Activated naive CD8-positive, alpha-beta T cell treated with anti-CD3 and anti-CD28 coated beads, Interleukin-2, amount 50 U/mL, for 24 hours (primary cell): ENCODE measurements at regions not wholly inside any gene's neighbourhood (a gene's known extent, or its start where the extent isn't known, plus 50 kb on each side); places are given as distances from the start of the nearest gene placed in this dataset.

Source experiments
- ATAC-seq: fragments of 150-1000 bp; cut with Tn5 transposase; one replicate; pipeline ENCODE4 v1.10.0; 2021
- DNase-seq: peaks from one replicate; pipeline ENCODE4 v3.0.0; 2021
- H3K27ac Mint-ChIP-seq: one replicate; pipeline ENCODE4 v1.8.0; 2021; ENCODE audit warnings: mild to moderate bottlenecking, mixed read lengths
- H3K27me3 Mint-ChIP-seq: one replicate; pipeline ENCODE4 v1.8.0; 2021; ENCODE audit warnings: mixed read lengths
- H3K36me3 Mint-ChIP-seq: one replicate; pipeline ENCODE4 v1.8.0; 2021; ENCODE audit warnings: low read depth, mixed read lengths
- H3K4me1 Mint-ChIP-seq: one replicate; pipeline ENCODE4 v1.8.0; 2021; ENCODE audit warnings: mixed read lengths
- H3K4me3 Mint-ChIP-seq: one replicate; pipeline ENCODE4 v1.8.0; 2021; ENCODE audit warnings: mild to moderate bottlenecking, moderate library complexity, mixed read lengths
- H3K9me3 Mint-ChIP-seq: one replicate; pipeline ENCODE4 v1.8.0; 2021; ENCODE audit warnings: mixed read lengths

DNA sequence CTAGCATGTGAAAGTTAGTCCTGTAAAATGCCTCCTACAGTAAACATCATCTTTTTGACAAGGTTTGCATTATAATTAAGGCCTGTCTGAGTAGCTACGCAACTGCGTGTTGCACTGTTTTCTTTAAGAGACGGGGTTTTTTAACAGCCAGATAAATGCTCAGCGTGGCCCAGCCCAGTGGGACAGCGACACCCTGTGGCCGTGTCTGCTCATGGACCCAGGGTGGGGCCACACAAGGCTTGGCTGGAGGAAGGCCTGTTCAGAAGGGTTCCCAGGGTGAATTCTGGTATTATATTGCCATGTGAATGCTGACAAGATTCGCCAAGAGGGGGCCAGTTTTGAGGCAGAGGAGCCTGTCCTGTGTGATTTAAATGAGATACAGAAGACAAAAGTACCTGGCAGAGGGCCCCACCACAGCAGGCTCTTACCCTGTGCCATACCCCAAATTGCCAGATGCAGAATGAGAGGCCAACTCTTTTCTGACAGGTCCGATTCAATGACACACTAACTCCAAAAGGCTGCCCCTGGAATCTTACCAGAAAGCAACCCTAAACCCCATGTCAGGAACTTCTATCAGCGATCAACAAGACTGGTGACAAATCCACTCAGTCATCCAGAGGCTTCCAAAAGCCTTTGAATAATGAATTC lies 65.9 kb upstream of the IRX6 start:
- DNase-seq (peak; percentile 52), ATAC-seq (peak; percentile 54)
- H3K27me3 Mint-ChIP-seq = peaks cover 2% of the 10 kb centered on the region
- no peaks in the 10 kb centered on the region for H3K36me3 Mint-ChIP-seq
- H3K9me3 Mint-ChIP-seq = peaks cover 13% of the 10 kb centered on the region
- H3K27ac Mint-ChIP-seq = no peak overlapping the region
- no peaks in the 10 kb centered on the region for H3K4me1 Mint-ChIP-seq
- no peak overlapping the region for H3K4me3 Mint-ChIP-seq

DNA sequence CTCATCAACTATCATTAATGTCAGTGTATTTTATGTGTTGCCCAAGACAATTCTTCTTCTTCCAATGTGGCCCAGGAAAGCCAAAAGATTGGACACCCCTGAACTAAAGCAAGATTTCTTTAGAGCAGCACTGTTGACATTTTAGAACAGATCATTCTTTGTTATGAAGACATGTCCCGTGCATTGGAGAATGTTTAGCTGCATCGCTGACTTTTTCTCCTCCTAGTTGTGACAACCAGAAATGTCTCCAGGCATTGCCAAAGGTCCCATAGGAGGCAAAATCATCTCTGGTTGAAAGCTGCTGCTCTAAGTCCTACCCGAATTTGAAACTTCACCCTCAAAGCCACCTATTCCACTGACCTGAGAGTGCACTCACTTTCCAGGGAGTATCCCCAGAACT lies 62.7 kb upstream of the IRX6 start:
- Mint-ChIP-seq H3K4me3 (no peak overlapping the region), H3K27me3 (peaks cover 5% of the 10 kb centered on the region), H3K4me1 (no peaks in the 10 kb centered on the region), H3K9me3 (no peaks in the 10 kb centered on the region), H3K36me3 (no peaks in the 10 kb centered on the region), H3K27ac (no peak overlapping the region)
- no peak for ATAC-seq
- DNase-seq = no peak

DNA sequence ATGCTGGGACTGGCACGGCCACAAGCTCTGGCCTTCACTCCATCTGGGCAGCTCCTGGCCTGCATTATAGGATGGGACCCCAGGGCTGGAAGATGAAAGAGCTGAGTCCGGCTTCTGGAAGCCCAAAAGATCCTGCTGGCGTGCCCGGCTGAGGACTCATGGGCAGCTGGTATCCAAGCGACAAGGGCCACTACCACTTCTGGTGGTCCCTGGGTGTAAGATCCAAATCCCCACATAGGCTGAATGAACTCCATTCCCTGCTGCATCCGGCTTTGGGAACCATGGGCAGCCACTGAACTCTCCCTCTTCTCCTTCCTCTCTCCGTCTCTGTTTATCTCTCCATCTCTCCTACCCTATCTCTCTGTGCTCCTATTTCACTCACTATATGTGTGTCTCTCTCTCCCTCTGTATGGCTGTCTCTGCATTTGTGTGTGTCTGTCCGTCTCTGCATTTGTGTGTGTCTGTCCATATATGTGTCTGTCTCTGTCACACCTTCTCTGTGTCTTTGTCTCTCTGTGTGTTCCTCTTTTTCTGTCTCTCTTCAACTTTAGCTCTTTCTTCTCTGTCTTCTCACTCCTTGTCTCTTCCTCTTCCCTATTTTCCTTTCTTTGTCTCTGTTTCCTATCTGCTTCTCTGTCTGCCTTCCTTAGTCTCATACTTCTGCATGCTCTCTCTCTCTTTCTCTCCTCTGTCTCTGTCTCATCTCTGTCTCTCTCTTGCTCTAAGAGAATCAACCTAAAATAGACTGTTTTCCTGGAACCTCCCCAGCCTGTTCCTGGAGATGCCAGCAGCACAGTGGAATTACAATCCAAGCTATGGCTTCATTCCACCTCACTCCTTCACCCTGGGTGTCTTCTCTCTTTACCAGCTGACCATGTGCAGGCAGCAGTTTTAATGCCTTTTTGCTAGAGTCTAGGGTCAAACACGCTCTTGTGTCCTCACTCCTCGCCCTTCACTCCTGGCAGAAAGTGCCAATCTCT lies 60.4 kb upstream of the IRX6 start:
- ATAC-seq (no peak), DNase-seq (no peak)
- Mint-ChIP-seq H3K4me3 (no peak overlapping the region), H3K27me3 (peaks cover 5% of the 10 kb centered on the region), H3K36me3 (no peaks in the 10 kb centered on the region), H3K27ac (no peak overlapping the region), H3K4me1 (no peaks in the 10 kb centered on the region), H3K9me3 (no peaks in the 10 kb centered on the region)

DNA sequence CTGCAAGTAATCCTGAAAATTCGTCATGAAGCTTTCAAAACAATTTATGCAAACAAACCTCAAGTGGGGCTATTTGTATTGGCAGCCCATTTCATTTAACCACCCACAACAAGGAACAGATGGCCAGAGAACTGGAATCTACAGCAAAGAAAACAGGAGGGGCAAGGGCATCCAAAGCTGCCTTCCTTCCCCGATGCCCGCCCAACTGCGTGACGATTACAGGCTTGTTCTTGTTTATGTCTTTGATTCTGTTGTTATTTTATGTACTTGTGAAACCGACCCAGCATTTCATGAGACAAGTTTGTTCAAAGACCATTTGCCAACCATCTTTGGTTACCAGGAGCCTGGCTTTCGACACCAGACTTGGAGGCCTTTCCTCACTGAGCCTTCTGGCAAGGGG lies 59.1 kb upstream of the IRX6 start:
- no peaks in the 10 kb centered on the region for H3K36me3 Mint-ChIP-seq
- no peaks in the 10 kb centered on the region for H3K9me3 Mint-ChIP-seq
- H3K27ac Mint-ChIP-seq = no peak overlapping the region
- no peak for ATAC-seq
- no peak overlapping the region for H3K4me3 Mint-ChIP-seq
- peaks cover 8% of the 10 kb centered on the region for H3K27me3 Mint-ChIP-seq
- no peak for DNase-seq
- H3K4me1 Mint-ChIP-seq = no peaks in the 10 kb centered on the region

DNA sequence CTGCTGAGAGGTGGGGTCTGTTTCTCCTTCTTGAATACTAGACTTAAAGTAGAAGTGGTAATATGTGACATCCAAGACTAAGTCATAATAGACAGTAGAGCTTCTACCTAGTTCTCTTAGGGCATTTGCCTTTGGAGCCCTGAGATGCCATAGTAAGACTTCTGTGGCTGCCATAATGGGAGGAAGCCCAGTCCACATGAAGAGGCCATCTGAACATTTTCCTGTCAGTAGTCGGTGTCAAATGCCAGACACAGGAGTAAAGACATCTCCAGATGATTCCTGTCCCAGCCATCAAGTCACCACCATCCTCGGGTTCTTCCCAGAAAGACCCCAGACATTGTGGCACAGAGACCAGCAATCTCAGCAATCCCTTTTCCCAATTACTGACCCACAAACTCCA lies 58.1 kb upstream of the IRX6 start:
- Mint-ChIP-seq H3K4me1 (no peaks in the 10 kb centered on the region), H3K27ac (no peak overlapping the region), H3K4me3 (no peak overlapping the region), H3K9me3 (no peaks in the 10 kb centered on the region), H3K27me3 (peaks cover 8% of the 10 kb centered on the region), H3K36me3 (no peaks in the 10 kb centered on the region)
- ATAC-seq (no peak), DNase-seq (no peak)

DNA sequence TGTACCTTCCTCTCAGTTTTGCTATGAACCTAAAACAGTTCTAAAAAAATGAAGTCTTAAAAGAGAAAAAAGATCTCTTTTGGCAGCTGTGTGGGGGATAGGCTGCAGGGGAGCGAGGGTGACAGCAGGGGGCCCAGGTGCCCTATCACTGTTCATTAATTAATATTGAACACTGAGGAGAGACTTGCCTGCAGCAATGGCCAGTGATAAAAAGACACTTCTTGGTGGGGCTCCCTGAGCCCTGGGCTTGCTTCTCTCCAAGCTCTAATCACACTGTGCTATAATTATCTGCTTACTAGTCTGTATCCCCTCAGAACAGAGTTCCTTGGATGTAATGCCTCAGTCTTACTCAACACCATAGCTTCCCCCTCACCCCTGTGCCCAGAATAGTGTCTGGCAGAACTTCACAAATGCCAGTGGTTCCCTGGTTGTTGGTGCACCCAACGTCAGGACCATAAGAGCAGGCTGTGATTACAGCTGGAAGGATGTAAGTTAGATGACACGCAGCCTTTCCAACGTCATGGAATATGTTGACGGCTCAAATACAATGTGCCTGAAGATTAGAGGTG lies 52.0 kb upstream of the IRX6 start:
- H3K4me1 Mint-ChIP-seq = no peaks in the 10 kb centered on the region
- no peak for DNase-seq
- no peaks in the 10 kb centered on the region for H3K36me3 Mint-ChIP-seq
- H3K4me3 Mint-ChIP-seq = no peak overlapping the region
- H3K9me3 Mint-ChIP-seq = no peaks in the 10 kb centered on the region
- ATAC-seq = no peak
- no peak overlapping the region for H3K27ac Mint-ChIP-seq
- peaks cover 3% of the 10 kb centered on the region for H3K27me3 Mint-ChIP-seq

DNA sequence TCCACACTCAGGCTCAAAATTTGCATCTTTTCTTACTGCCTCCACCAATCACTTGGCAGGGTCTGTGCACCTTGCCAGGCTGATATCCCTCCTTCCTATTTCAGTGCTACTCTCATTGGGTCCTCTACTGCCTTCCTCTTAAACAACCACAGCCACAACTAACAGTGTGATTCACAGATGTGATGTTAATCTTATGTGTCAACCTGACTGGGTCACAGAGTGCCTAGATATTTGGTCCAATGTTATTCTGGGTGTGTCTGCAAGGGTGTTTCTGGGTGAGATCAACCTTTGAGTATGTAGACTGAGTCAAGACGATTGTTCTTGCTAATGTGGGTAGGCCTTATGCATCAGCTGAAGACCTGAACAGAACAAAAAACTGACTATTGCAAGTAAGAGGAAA lies 51.3 kb upstream of the IRX6 start:
- Mint-ChIP-seq H3K9me3 (no peaks in the 10 kb centered on the region), H3K4me3 (no peak overlapping the region), H3K4me1 (no peaks in the 10 kb centered on the region), H3K36me3 (no peaks in the 10 kb centered on the region), H3K27me3 (peaks cover 3% of the 10 kb centered on the region), H3K27ac (no peak overlapping the region)
- DNase-seq = no peak
- ATAC-seq = no peak

DNA sequence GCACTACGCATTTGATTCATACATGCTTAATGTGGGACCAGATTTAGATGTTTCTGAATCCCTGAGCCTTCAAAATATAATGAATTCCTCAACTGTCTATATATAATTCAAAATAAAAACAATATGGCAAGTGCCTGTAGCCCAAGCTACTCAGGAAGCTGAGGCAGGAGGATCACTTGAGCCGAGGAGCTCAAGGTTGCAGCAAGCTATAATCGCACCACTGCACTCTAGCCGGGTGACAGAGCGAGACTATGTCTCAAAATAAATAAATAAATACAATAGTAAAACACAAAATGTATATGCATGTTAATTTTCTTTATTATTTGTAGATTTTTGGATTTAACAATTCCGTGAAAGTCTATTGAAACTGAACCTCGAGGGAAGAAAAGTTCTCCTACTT lies 50.6 kb upstream of the IRX6 start:
- H3K4me1 Mint-ChIP-seq = no peaks in the 10 kb centered on the region
- H3K9me3 Mint-ChIP-seq = no peaks in the 10 kb centered on the region
- no peak overlapping the region for H3K27ac Mint-ChIP-seq
- peaks cover 3% of the 10 kb centered on the region for H3K27me3 Mint-ChIP-seq
- no peak overlapping the region for H3K4me3 Mint-ChIP-seq
- no peaks in the 10 kb centered on the region for H3K36me3 Mint-ChIP-seq
- no peak for DNase-seq
- no peak for ATAC-seq

DNA sequence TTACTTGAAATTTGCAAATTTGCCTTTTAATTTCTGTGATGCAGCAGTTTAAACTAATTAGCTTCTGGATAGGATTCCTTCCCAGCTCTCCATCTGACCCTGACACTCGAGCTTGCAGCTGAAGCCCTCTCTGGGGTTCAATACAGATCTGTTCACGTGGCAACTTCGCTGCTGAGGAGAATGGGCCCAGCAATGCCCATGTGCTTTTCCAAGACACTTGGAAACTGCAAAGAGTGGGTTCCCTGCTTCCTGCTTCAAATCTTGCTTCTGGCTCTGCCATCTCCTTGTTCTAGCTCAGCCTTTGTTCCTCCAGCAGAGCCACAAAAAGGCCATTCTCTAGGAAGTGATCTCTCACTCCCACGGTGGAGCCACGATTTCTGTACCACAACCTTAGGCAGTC lies 50.0 kb upstream of the IRX6 start:
- no peaks in the 10 kb centered on the region for H3K9me3 Mint-ChIP-seq
- no peaks in the 10 kb centered on the region for H3K36me3 Mint-ChIP-seq
- H3K27ac Mint-ChIP-seq = no peak overlapping the region
- no peak for ATAC-seq
- H3K4me1 Mint-ChIP-seq = no peaks in the 10 kb centered on the region
- DNase-seq = no peak
- peaks cover 3% of the 10 kb centered on the region for H3K27me3 Mint-ChIP-seq
- no peak overlapping the region for H3K4me3 Mint-ChIP-seq
